Keratinocyte (primary cell): ENCODE measurements at regions not wholly inside any gene's neighbourhood (a gene's known extent, or its start where the extent isn't known, plus 50 kb on each side); places are given as distances from the start of the nearest gene placed in this dataset.
A peak's percentile ranks its signal among the peaks of the same experiment; 100 is the strongest.

Source experiments
- DNase-seq: peaks from one replicate; pipeline ENCODE4 v3.0.0-alpha.2; 2011; ENCODE audit warnings: low read depth, missing footprints, low spot score
- FAIRE-seq: peaks from 2 replicates; lab custom pipeline; 2011; peaks lifted over from hg19 to GRCh38; lab: Jason Lieb, UNC
- H2AFZ ChIP-seq: 2 replicates; pipeline ENCODE4 v1.6.0; 2012; ENCODE audit warnings: low read length, control low read depth, inconsistent platforms; ENCODE audit not compliant: control insufficient read depth
- H3K27ac ChIP-seq: 2 replicates; pipeline ENCODE4 v1.5.1; 2011; ENCODE audit warnings: low read length; ENCODE audit not compliant: control insufficient read depth, insufficient read depth
- H3K27me3 ChIP-seq: 3 replicates; pipeline ENCODE4 v1.6.0; 2011; ENCODE audit warnings: low read length; ENCODE audit not compliant: control insufficient read depth, insufficient read depth; ENCODE audit errors: extremely low read depth
- H3K36me3 ChIP-seq, 2 experiments: 2 replicates in 1 of 2; 3 replicates in 1 of 2; pipeline ENCODE4 v1.5.1; 2011; ENCODE audit warnings: low read length in 2 of 2, mild to moderate bottlenecking in 1 of 2; ENCODE audit not compliant: control insufficient read depth in 2 of 2, insufficient read depth in 2 of 2; ENCODE audit errors: extremely low read depth in 1 of 2
- H3K4me1 ChIP-seq: 3 replicates; pipeline ENCODE4 v1.5.1; 2011; ENCODE audit warnings: low read length; ENCODE audit not compliant: control insufficient read depth, insufficient read depth; ENCODE audit errors: extremely low read depth
- H3K4me2 ChIP-seq: 3 replicates; pipeline ENCODE4 v1.6.0; 2011; ENCODE audit warnings: low read depth, low read length; ENCODE audit not compliant: control insufficient read depth, insufficient read depth; ENCODE audit errors: extremely low read depth
- H3K4me3 ChIP-seq, 3 experiments: fragments of 200-600 bp in 1 of 3; sonication (generic) in 1 of 3; 2 replicates in 2 of 3; 3 replicates in 1 of 3; pipeline ENCODE4 v1.5.1; 2011 to 2016; ENCODE audit warnings: low read length in 3 of 3, mild to moderate bottlenecking in 3 of 3, control low read depth in 2 of 3, inconsistent platforms in 1 of 3, low read depth in 1 of 3, mixed read lengths in 1 of 3, mixed run types in 1 of 3, moderate library complexity in 1 of 3; ENCODE audit not compliant: control insufficient read depth in 2 of 3, insufficient read depth in 2 of 3; ENCODE audit errors: extremely low read depth in 1 of 3
- H3K79me2 ChIP-seq: 2 replicates; pipeline ENCODE4 v1.6.0; 2012; ENCODE audit warnings: low read length; ENCODE audit not compliant: control insufficient read depth, insufficient read depth
- H3K9ac ChIP-seq: 3 replicates; pipeline ENCODE4 v1.6.0; 2011; ENCODE audit warnings: low read length; ENCODE audit not compliant: control insufficient read depth, insufficient read depth; ENCODE audit errors: extremely low read depth
- H3K9me1 ChIP-seq: 3 replicates; pipeline ENCODE4 v1.6.0; 2011; ENCODE audit warnings: low read length; ENCODE audit not compliant: control insufficient read depth, insufficient read depth; ENCODE audit errors: extremely low read depth
- H3K9me3 ChIP-seq: 2 replicates; pipeline ENCODE4 v1.5.1; 2012; ENCODE audit warnings: low read depth, low read length; ENCODE audit not compliant: control insufficient read depth
- H4K20me1 ChIP-seq: 3 replicates; pipeline ENCODE4 v1.6.0; 2011; ENCODE audit warnings: low read length; ENCODE audit not compliant: control insufficient read depth, insufficient read depth; ENCODE audit errors: extremely low read depth
- CTCF ChIP-seq, 3 experiments: IDR thresholded peaks in 1 of 3; conservative IDR thresholded peaks in 1 of 3; optimal IDR thresholded peaks in 1 of 3; 2 replicates in 2 of 3; 3 replicates in 1 of 3; pipeline versions ENCODE3 to v1.5.1; 2011; ENCODE audit warnings: low read length in 3 of 3, mild to moderate bottlenecking in 3 of 3, moderate library complexity in 2 of 3, control low read depth in 1 of 3, inconsistent platforms in 1 of 3; ENCODE audit not compliant: insufficient read depth in 2 of 3; ENCODE audit errors: extremely low read depth in 1 of 3
- EZH2 ChIP-seq: IDR thresholded peaks from one replicate; pipeline ENCODE4 v1.6.1; 2012; ENCODE audit warnings: inconsistent platforms, mild to moderate bottlenecking, low read length, moderate library complexity
- dilution Hi-C: fragments of 300-500 bp; cut with MboI; formaldehyde crosslinking; loops from one replicate; pipeline ENCODE4 v1.7.0; 2020; ENCODE audit warnings: low sequenced_read_pairs; ENCODE audit not compliant: extremely low pct_ligation_motif_present

DNA sequence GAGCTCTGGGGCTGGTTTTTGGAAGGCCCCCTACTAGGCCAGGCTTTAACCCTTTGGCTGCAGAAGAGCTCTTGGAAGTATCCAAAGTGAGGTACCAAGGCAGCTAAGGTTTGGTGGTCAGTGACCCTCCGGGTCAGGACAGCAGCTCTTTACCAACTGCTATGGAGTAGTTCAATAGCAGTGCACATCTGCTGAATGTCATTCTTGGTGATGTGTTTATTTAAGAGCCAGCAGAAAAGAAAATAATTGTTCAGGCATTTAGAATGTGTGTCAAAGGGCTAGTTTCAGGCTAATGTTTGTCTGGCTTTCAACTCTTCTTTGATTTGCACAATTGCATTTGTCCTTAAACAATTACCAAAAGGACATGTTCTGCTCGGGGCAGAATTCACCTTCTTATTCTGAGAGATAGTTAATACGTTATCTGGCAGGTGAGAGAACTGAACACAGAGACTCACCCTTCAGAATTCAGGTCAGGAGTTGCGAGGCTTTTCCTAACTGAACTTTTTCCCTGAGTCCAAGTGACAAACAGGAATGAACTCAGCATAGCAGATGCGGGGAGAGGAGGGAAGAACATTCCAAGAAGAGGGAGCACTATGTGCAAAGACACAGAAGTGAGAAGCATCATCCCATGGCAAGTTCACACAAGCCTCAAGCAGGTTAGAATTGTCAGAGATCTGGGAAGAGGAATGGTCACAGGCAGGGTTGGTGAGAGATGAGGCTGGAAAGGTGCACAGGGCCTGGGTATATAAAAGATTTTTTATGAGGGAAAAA, 556.7 kb upstream of the TLE4 start:
- DNase-seq: peak; percentile 30
- Histone ChIP-seq H3K4me3 (no peak overlapping the region), H3K4me2 (peak overlapping the region; percentile 64), H3K36me3 (no peaks in the 10 kb centered on the region), H3K9me1 (no peaks in the 10 kb centered on the region), H4K20me1 (no peaks in the 10 kb centered on the region), H3K4me1 (peaks cover 35% of the 10 kb centered on the region), H3K27ac (peak overlapping the region; percentile 17), H3K79me2 (no peaks in the 10 kb centered on the region), H2AFZ (peak overlapping the region; percentile 57), H3K27me3 (no peaks in the 10 kb centered on the region), H3K9me3 (no peaks in the 10 kb centered on the region), H3K9ac (no peak overlapping the region)
- peak; percentile 89 for FAIRE-seq
- TF ChIP-seq CTCF (optimal IDR thresholded peaks at IDR 0.05 in 1 of 3, IDR thresholded peaks at IDR 0.05 in 1 of 3, conservative IDR thresholded peaks at IDR 0.05 in 1 of 3; ENCODE audit: extremely low read depth in 1 of 3, insufficient read depth in 2 of 3, low read length in 3 of 3) (no peak), EZH2 (no peak)
- dilution Hi-C loops: no loop called here

DNA sequence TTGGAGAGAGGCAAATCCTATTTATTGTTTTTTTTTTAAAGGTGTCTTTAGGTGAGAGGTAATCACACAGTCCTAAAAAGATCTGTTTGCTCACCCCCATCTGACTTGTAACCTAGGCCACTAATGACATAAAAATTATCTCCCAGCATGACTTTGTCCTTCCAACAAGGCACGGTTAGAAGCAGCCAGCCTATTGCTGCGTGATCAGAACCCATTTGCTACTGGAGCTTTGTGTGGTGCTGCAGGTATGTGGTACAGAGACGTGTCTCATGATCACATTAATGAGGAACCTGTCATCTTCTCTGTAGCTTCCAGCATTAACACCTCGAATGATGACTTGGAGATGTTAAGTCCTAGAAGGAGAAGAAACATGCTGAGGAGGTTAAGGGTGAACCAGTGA, 555.8 kb upstream of the TLE4 start:
- FAIRE-seq (peak; percentile 80), DNase-seq (no peak)
- no peak overlapping the region for H2AFZ ChIP-seq
- no peaks in the 10 kb centered on the region for H3K27me3 ChIP-seq
- H3K9me3 ChIP-seq: no peaks in the 10 kb centered on the region
- H4K20me1 ChIP-seq: no peaks in the 10 kb centered on the region
- no peak for TF ChIP-seq EZH2
- TF ChIP-seq CTCF (optimal IDR thresholded peaks at IDR 0.05 in 1 of 3, IDR thresholded peaks at IDR 0.05 in 1 of 3, conservative IDR thresholded peaks at IDR 0.05 in 1 of 3; ENCODE audit: extremely low read depth in 1 of 3, insufficient read depth in 2 of 3, low read length in 3 of 3): no peak
- H3K79me2 ChIP-seq: no peaks in the 10 kb centered on the region
- H3K4me2 ChIP-seq: no peak overlapping the region
- no peaks in the 10 kb centered on the region for H3K9me1 ChIP-seq
- H3K27ac ChIP-seq: no peak overlapping the region
- dilution Hi-C loops: no loop called here
- peaks cover 35% of the 10 kb centered on the region for H3K4me1 ChIP-seq
- H3K36me3 ChIP-seq: no peaks in the 10 kb centered on the region
- no peak overlapping the region for H3K9ac ChIP-seq
- H3K4me3 ChIP-seq: no peak overlapping the region
